Prostate gland (tissue), 2 donors: ENCODE measurements at regions not wholly inside any gene's neighbourhood (a gene's known extent, or its start where the extent isn't known, plus 50 kb on each side); places are given as distances from the start of the nearest gene placed in this dataset.

Experiments used
- DNase-seq: peaks from one replicate; pipeline ENCODE4 v3.0.0-alpha.2; 2019; ENCODE audit warnings: low spot score
- H3K27ac ChIP-seq, 2 donors: fragments of 200-600 bp; sonication (generic); 2 replicates each; pipeline ENCODE4 v1.5.1; 2017 to 2019
- H3K27me3 ChIP-seq: fragments of 200-600 bp; sonication (generic); replicated peaks from 2 replicates; pipeline ENCODE4 v1.5.1; 2019; ENCODE audit not compliant: insufficient read depth
- H3K36me3 ChIP-seq, 2 donors: fragments of 200-600 bp; sonication (generic); 1 replicate in 1 of 2; 2 replicates in 1 of 2; pipeline versions ENCODE4 v1.5.1 to v1.8.1; 2017 to 2019
- H3K4me1 ChIP-seq: fragments of 200-600 bp; sonication (generic); replicated peaks from 2 replicates; pipeline ENCODE4 v1.5.1; 2019
- H3K4me3 ChIP-seq, 2 donors: fragments of 200-600 bp; sonication (generic); 2 replicates each; pipeline ENCODE4 v1.5.1; 2017 to 2019
- H3K9me3 ChIP-seq: fragments of 200-600 bp; sonication (generic); 2 replicates; pipeline ENCODE4 v1.5.1; 2017
- CTCF ChIP-seq, 4 experiments: fragments of 200-600 bp in 2 of 4; fragments of 450-650 bp in 2 of 4; sonication (generic) in 2 of 4; IDR thresholded peaks; 1 replicate in 3 of 4; 2 replicates in 1 of 4; pipeline ENCODE4 v1.5.1; 2016 to 2019; ENCODE audit warnings: antibody characterized with exemption in 4 of 4, mild to moderate bottlenecking in 2 of 4, moderate library complexity in 2 of 4
- POLR2A ChIP-seq: fragments of 450-650 bp; IDR thresholded peaks from one replicate; pipeline ENCODE4 v1.6.1; 2016; ENCODE audit warnings: antibody characterized with exemption, mild to moderate bottlenecking
- POLR2AphosphoS5 ChIP-seq: sonication (generic); formaldehyde crosslinking; IDR thresholded peaks from one replicate; pipeline ENCODE4 v1.6.1; 2017; ENCODE audit warnings: antibody characterized with exemption
- WGBS: methylation state at CpG from one replicate; pipeline ENCODE4 v1.1.5; 2018; 5-methylcytosine and 5-hydroxymethylcytosine counted together
- intact Hi-C: fragments of 100-400 bp; cut with DNase I; formaldehyde crosslinking; loops from one replicate; pipeline ENCODE4 v1.14.2; 2022

GRCh38 chr11:11069841-11070835, 212.3 kb upstream of the ZBED5 start:
- TF ChIP-seq POLR2A, result no peak
- TF ChIP-seq CTCF (IDR thresholded peaks at IDR 0.05), result no peak
- TF ChIP-seq POLR2AphosphoS5, result no peak
- intact Hi-C loops, result no loop called here
- no peaks in the 10 kb centered on the region for H3K27me3 ChIP-seq
- 88% methylated on average over 9 of the region's 9 CpGs for WGBS
- H3K36me3 ChIP-seq, result no peaks in the 10 kb centered on the region
- no peak overlapping the region for H3K4me3 ChIP-seq
- H3K4me1 ChIP-seq, result no peaks in the 10 kb centered on the region
- no peaks in the 10 kb centered on the region for H3K9me3 ChIP-seq
- DNase-seq, result no peak
- no peak overlapping the region for H3K27ac ChIP-seq

GRCh38 chr11:11068113-11068512, 210.3 kb upstream of the ZBED5 start:
- intact Hi-C loops, result no loop called here
- H3K4me1 ChIP-seq, result no peaks in the 10 kb centered on the region
- TF ChIP-seq CTCF (IDR thresholded peaks at IDR 0.05) (no peak), POLR2AphosphoS5 (no peak), POLR2A (no peak)
- DNase-seq, result no peak
- no peak overlapping the region for H3K27ac ChIP-seq
- no peak overlapping the region for H3K4me3 ChIP-seq
- H3K9me3 ChIP-seq, result no peaks in the 10 kb centered on the region
- 86% methylated on average over 3 of the region's 4 CpGs for WGBS
- no peaks in the 10 kb centered on the region for H3K27me3 ChIP-seq
- no peaks in the 10 kb centered on the region for H3K36me3 ChIP-seq

- no peak overlapping the region for H3K27ac ChIP-seq
- H3K4me3 ChIP-seq, result no peak overlapping the region
- H3K4me1 ChIP-seq, result no peaks in the 10 kb centered on the region
- TF ChIP-seq POLR2A (no peak), POLR2AphosphoS5 (no peak), CTCF (IDR thresholded peaks at IDR 0.05) (no peak)
- no peak for DNase-seq
- no peaks in the 10 kb centered on the region for H3K27me3 ChIP-seq
- intact Hi-C loops, result no loop called here
- H3K9me3 ChIP-seq, result no peaks in the 10 kb centered on the region
- H3K36me3 ChIP-seq, result no peaks in the 10 kb centered on the region
- WGBS, result 89% methylated on average over 4 of the region's 4 CpGs
Measured at GRCh38 chr11:11065396-11065795, 207.5 kb upstream of the ZBED5 start.

GRCh38 chr11:11057472-11057854, 199.6 kb upstream of the ZBED5 start:
- H3K4me3 ChIP-seq, result no peak overlapping the region
- no peaks in the 10 kb centered on the region for H3K36me3 ChIP-seq
- no peaks in the 10 kb centered on the region for H3K27me3 ChIP-seq
- WGBS, result 77% methylated on average over 2 of the region's 2 CpGs
- H3K9me3 ChIP-seq, result no peaks in the 10 kb centered on the region
- intact Hi-C loops, result no loop called here
- no peak overlapping the region for H3K27ac ChIP-seq
- no peak for TF ChIP-seq POLR2A
- H3K4me1 ChIP-seq, result no peaks in the 10 kb centered on the region
- no peak for DNase-seq

- 85% methylated on average over 2 of the region's 2 CpGs for WGBS
- H3K9me3 ChIP-seq, result no peaks in the 10 kb centered on the region
- H3K27ac ChIP-seq, result no peak overlapping the region
- no peaks in the 10 kb centered on the region for H3K4me1 ChIP-seq
- H3K36me3 ChIP-seq, result no peaks in the 10 kb centered on the region
- intact Hi-C loops, result no loop called here
- no peak for DNase-seq
- TF ChIP-seq CTCF (IDR thresholded peaks at IDR 0.05), result no peak
- TF ChIP-seq POLR2AphosphoS5, result no peak
- no peak for TF ChIP-seq POLR2A
- no peak overlapping the region for H3K4me3 ChIP-seq
- H3K27me3 ChIP-seq, result no peaks in the 10 kb centered on the region
Measured at GRCh38 chr11:11056749-11057471, 199.1 kb upstream of the ZBED5 start.
